ENCODE measurements at regions not wholly inside any gene's neighbourhood (a gene's known extent, or its start where the extent isn't known, plus 50 kb on each side); places are given as distances from the start of the nearest gene placed in this dataset.

DNA sequence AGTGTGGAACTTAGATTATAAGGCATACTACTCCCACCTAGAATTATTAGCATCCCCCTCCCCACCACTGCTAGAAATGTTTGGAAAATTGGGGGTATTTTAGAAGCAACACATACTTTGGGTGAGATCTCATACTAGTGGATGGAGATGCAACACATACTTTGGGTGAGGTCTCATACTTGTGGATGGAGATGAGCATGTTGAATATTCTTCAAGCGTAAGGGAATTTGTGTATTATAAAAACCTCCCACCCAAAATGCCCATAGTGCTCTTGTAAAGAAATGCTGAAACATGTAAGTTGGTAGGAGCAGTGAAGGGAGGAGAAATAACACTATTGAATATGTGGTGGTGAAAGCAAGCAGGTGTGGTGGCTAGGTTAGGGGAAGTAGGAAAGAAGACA is 124.0 kb upstream of the EPHA3 start:
- TF ChIP-seq, protein P1, sequence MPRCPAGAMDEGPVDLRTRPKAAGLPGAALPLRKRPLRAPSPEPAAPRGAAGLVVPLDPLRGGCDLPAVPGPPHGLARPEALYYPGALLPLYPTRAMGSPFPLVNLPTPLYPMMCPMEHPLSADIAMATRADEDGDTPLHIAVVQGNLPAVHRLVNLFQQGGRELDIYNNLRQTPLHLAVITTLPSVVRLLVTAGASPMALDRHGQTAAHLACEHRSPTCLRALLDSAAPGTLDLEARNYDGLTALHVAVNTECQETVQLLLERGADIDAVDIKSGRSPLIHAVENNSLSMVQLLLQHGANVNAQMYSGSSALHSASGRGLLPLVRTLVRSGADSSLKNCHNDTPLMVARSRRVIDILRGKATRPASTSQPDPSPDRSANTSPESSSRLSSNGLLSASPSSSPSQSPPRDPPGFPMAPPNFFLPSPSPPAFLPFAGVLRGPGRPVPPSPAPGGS (IDR thresholded peaks at IDR 0.05) = no peak
- no peak for TF ChIP-seq PHF8 (IDR thresholded peaks at IDR 0.05; ENCODE audit: borderline replicate concordance, low read depth)
- TF ChIP-seq FOXS1 (CRISPR knock-in tag; IDR thresholded peaks at IDR 0.05) = no peak
- TF ChIP-seq ZSCAN20 (CRISPR knock-in tag; IDR thresholded peaks at IDR 0.05) = no peak
- no peak for TF ChIP-seq CHD2 (IDR thresholded peaks at IDR 0.05; ENCODE audit: low read length, partially characterized antibody)
- no peak for TF ChIP-seq FOSB (CRISPR knock-in tag; IDR thresholded peaks at IDR 0.05)
- TF ChIP-seq JUNB (IDR thresholded peaks at IDR 0.05) = no peak
- TF ChIP-seq, protein P2, sequence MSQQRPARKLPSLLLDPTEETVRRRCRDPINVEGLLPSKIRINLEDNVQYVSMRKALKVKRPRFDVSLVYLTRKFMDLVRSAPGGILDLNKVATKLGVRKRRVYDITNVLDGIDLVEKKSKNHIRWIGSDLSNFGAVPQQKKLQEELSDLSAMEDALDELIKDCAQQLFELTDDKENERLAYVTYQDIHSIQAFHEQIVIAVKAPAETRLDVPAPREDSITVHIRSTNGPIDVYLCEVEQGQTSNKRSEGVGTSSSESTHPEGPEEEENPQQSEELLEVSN (IDR thresholded peaks at IDR 0.05; ENCODE audit: borderline replicate concordance, low read depth) = no peak
- TF ChIP-seq MYC (IDR thresholded peaks at IDR 0.05; ENCODE audit: borderline replicate concordance, low read length) = no peak
- TF ChIP-seq TFCP2L1 (CRISPR knock-in tag; IDR thresholded peaks at IDR 0.05) = no peak
- TF ChIP-seq MAFK (IDR thresholded peaks at IDR 0.05; ENCODE audit: partially characterized antibody) = no peak
- DNase-seq (ENCODE audit: low read depth in 1 of 2, low spot score in 1 of 2) (no peak), ATAC-seq (no peak), FAIRE-seq (no peak)
- 11% methylated on average over 1 of the region's 1 CpG for WGBS (ENCODE audit: missing lambda C conversion rate)
- CTCF ChIA-PET = no interaction called here
- no peaks in the 10 kb centered on the region for H3K9me3 ChIP-seq
- H3K4me2 ChIP-seq = no peak overlapping the region
- no peak overlapping the region for H3K27ac ChIP-seq
- POLR2A ChIA-PET = no interaction called here
- H3K4me3 ChIP-seq = no peak overlapping the region
- H3K4me1 ChIP-seq = no peaks in the 10 kb centered on the region

DNA sequence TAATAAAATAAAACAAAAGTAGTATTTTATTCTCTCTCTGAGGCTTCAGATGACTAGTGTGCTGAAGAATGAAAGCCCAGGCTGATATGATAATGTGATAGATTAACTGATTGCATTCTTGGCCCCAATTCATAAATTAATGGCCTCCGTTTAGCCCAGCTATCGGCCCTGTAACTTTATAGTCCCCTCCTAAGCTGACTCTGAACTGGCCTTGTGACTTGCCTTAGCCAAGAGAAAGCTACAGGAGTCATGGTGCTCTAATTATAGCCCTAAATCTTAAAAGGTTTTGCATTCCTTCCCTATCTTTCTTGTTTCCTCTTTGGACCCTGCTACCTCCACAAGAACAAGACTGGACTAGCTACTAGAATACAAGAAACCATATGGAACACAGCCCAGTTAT is 123.2 kb upstream of the EPHA3 start:
- CTCF ChIA-PET = no interaction called here

DNA sequence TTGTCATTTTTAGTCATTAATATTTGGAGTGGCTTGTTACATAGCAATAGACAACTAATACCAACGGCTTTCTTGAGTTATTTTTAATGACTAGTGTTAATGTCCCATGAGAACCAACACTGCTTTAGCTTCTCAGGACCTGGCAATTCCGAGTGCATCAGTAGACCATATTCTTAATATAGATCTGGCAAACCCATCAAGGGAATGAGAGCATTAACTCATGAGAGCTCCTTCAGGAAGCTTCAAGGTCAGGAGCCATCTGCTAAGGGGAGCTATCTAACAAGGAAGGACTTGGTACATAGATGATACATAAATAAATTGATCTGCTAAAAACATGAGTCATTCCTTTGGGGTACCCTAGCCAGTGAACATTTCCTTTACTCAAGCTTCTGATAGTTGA is 122.6 kb upstream of the EPHA3 start:
- no peak for ATAC-seq

More for the DNA sequence above, 123.2 kb upstream of the EPHA3 start:
- DNase-seq (ENCODE audit: low read depth in 1 of 2, low spot score in 1 of 2) (no peak), ATAC-seq (no peak), FAIRE-seq (no peak)
- no peak overlapping the region for H3K4me3 ChIP-seq
- no peaks in the 10 kb centered on the region for H3K9me3 ChIP-seq
- no peaks in the 10 kb centered on the region for H3K4me1 ChIP-seq
- no peak overlapping the region for H3K4me2 ChIP-seq
- H3K27ac ChIP-seq = no peak overlapping the region
- POLR2A ChIA-PET = no interaction called here
- no peak for TF ChIP-seq JUNB (IDR thresholded peaks at IDR 0.05)
- TF ChIP-seq, protein P3, sequence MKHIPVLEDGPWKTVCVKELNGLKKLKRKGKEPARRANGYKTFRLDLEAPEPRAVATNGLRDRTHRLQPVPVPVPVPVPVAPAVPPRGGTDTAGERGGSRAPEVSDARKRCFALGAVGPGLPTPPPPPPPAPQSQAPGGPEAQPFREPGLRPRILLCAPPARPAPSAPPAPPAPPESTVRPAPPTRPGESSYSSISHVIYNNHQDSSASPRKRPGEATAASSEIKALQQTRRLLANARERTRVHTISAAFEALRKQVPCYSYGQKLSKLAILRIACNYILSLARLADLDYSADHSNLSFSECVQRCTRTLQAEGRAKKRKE (CRISPR knock-in tag; IDR thresholded peaks at IDR 0.05; ENCODE audit: low read depth) = no peak
- TF ChIP-seq, protein P4, sequence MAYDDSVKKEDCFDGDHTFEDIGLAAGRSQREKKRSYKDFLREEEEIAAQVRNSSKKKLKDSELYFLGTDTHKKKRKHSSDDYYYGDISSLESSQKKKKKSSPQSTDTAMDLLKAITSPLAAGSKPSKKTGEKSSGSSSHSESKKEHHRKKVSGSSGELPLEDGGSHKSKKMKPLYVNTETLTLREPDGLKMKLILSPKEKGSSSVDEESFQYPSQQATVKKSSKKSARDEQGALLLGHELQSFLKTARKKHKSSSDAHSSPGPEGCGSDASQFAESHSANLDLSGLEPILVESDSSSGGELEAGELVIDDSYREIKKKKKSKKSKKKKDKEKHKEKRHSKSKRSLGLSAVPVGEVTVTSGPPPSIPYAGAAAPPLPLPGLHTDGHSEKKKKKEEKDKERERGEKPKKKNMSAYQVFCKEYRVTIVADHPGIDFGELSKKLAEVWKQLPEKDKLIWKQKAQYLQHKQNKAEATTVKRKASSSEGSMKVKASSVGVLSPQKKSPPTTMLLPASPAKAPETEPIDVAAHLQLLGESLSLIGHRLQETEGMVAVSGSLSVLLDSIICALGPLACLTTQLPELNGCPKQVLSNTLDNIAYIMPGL (CRISPR knock-in tag; IDR thresholded peaks at IDR 0.05; ENCODE audit: borderline replicate concordance) = no peak
- WGBS (ENCODE audit: missing lambda C conversion rate) = 2% methylated on average over 2 of the region's 2 CpGs

More for the DNA sequence above, 122.6 kb upstream of the EPHA3 start:
- TF ChIP-seq, protein P5, sequence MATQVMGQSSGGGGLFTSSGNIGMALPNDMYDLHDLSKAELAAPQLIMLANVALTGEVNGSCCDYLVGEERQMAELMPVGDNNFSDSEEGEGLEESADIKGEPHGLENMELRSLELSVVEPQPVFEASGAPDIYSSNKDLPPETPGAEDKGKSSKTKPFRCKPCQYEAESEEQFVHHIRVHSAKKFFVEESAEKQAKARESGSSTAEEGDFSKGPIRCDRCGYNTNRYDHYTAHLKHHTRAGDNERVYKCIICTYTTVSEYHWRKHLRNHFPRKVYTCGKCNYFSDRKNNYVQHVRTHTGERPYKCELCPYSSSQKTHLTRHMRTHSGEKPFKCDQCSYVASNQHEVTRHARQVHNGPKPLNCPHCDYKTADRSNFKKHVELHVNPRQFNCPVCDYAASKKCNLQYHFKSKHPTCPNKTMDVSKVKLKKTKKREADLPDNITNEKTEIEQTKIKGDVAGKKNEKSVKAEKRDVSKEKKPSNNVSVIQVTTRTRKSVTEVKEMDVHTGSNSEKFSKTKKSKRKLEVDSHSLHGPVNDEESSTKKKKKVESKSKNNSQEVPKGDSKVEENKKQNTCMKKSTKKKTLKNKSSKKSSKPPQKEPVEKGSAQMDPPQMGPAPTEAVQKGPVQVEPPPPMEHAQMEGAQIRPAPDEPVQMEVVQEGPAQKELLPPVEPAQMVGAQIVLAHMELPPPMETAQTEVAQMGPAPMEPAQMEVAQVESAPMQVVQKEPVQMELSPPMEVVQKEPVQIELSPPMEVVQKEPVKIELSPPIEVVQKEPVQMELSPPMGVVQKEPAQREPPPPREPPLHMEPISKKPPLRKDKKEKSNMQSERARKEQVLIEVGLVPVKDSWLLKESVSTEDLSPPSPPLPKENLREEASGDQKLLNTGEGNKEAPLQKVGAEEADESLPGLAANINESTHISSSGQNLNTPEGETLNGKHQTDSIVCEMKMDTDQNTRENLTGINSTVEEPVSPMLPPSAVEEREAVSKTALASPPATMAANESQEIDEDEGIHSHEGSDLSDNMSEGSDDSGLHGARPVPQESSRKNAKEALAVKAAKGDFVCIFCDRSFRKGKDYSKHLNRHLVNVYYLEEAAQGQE (IDR thresholded peaks at IDR 0.05) = no peak
- TF ChIP-seq JUNB (IDR thresholded peaks at IDR 0.05) = no peak
- TF ChIP-seq BHLHE40 (IDR thresholded peaks at IDR 0.05; ENCODE audit: low read depth, low read length) = no peak
- TF ChIP-seq, protein P6, sequence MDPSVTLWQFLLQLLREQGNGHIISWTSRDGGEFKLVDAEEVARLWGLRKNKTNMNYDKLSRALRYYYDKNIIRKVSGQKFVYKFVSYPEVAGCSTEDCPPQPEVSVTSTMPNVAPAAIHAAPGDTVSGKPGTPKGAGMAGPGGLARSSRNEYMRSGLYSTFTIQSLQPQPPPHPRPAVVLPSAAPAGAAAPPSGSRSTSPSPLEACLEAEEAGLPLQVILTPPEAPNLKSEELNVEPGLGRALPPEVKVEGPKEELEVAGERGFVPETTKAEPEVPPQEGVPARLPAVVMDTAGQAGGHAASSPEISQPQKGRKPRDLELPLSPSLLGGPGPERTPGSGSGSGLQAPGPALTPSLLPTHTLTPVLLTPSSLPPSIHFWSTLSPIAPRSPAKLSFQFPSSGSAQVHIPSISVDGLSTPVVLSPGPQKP (IDR thresholded peaks at IDR 0.05; ENCODE audit: low read depth, low read length) = no peak
- TF ChIP-seq, protein P7, sequence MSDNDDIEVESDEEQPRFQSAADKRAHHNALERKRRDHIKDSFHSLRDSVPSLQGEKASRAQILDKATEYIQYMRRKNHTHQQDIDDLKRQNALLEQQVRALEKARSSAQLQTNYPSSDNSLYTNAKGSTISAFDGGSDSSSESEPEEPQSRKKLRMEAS (IDR thresholded peaks at IDR 0.05) = no peak
- 6% methylated on average over 2 of the region's 2 CpGs for WGBS (ENCODE audit: missing lambda C conversion rate)
- ChIA-PET POLR2A (no interaction called here), CTCF (no interaction called here)
- no peak for FAIRE-seq
- no peak for DNase-seq (ENCODE audit: low read depth in 1 of 2, low spot score in 1 of 2)
- Histone ChIP-seq H3K4me1 (no peaks in the 10 kb centered on the region), H3K9me3 (no peaks in the 10 kb centered on the region), H3K27ac (no peak overlapping the region), H3K4me3 (no peak overlapping the region), H3K4me2 (no peak overlapping the region)
